A549 (cell line): ENCODE measurements at regions not wholly inside any gene's neighbourhood (a gene's known extent, or its start where the extent isn't known, plus 50 kb on each side); places are given as distances from the start of the nearest gene placed in this dataset.

ENCODE experiments used
- ATAC-seq, 2 experiments: fragments of 200-7000 bp in 1 of 2; fragments of >200 bp in 1 of 2; cut with Nextera tagmentation in 1 of 2; cut with Tn5 transposase in 1 of 2; 3 replicates each; pipeline versions ENCODE4 v1.8.0 to v1.9.1; 2018 to 2020; ENCODE audit warnings: mild to moderate bottlenecking in 1 of 2, moderate library complexity in 1 of 2
- CTCF ChIA-PET: fragments of 300-600 bp; sonication (Branson Sonifier 250); formaldehyde crosslinking; extraction: SDS; loops from one replicate; lab custom pipeline; 2021; ENCODE audit warnings: antibody characterized with exemption, inconsistent platforms; lab: Yijun Ruan, JAX
- POLR2A ChIA-PET: fragments of 350-600 bp; formaldehyde crosslinking; extraction: SDS; loops from one replicate; lab custom pipeline; 2021; ENCODE audit warnings: antibody characterized with exemption, inconsistent platforms; lab: Yijun Ruan, JAX
- DNase-seq, 2 experiments: peaks; one replicate each; pipeline versions ENCODE4 v3.0.0 to v3.0.0-alpha.2; 2011 to 2016; ENCODE audit warnings: low read depth in 1 of 2, low spot score in 1 of 2
- FAIRE-seq: peaks from 2 replicates; lab custom pipeline; 2011; peaks lifted over from hg19 to GRCh38; lab: Jason Lieb, UNC
- H3K27ac ChIP-seq, 2 experiments: fragments of >200 bp; sonication (Bioruptor Twin); formaldehyde crosslinking; 3 replicates each; pipeline ENCODE4 v1.5.1; 2016 to 2017
- H3K4me1 ChIP-seq: fragments of >200 bp; sonication (Bioruptor Twin); formaldehyde crosslinking; 3 replicates; pipeline ENCODE4 v1.6.1; 2016
- H3K4me2 ChIP-seq: fragments of >200 bp; sonication (Bioruptor Twin); formaldehyde crosslinking; 3 replicates; pipeline ENCODE4 v1.6.1; 2016
- H3K4me3 ChIP-seq: fragments of >200 bp; sonication (Bioruptor Twin); formaldehyde crosslinking; 3 replicates; pipeline ENCODE4 v1.5.1; 2016
- H3K9me3 ChIP-seq: fragments of >200 bp; sonication (Bioruptor Twin); formaldehyde crosslinking; 3 replicates; pipeline ENCODE4 v1.6.1; 2016
- CBX8 ChIP-seq: fragments of 200-600 bp; sonication (generic); IDR thresholded peaks from 2 replicates; pipeline ENCODE4 v1.6.1; 2016
- EHF ChIP-seq: fragments of 250-450 bp; sonication (Bioruptor Pico); IDR thresholded peaks from 2 replicates; pipeline ENCODE4 v1.5.0; 2020; ENCODE audit warnings: mild to moderate bottlenecking
- ESRRA ChIP-seq: fragments of 150-350 bp; IDR thresholded peaks from 2 replicates; pipeline ENCODE4 v1.6.1; 2014; ENCODE audit warnings: mild to moderate bottlenecking, low read length, borderline replicate concordance
- JUNB ChIP-seq: fragments of >200 bp; sonication (Bioruptor Twin); formaldehyde crosslinking; IDR thresholded peaks from 2 replicates; pipeline ENCODE4 v1.6.1; 2016
- KDM5A ChIP-seq: fragments of 200-600 bp; sonication (generic); IDR thresholded peaks from 2 replicates; pipeline ENCODE4 v1.6.1; 2016; ENCODE audit warnings: antibody characterized with exemption, mild to moderate bottlenecking
- MAFK ChIP-seq: fragments of 450-650 bp; IDR thresholded peaks from 2 replicates; pipeline ENCODE4 v1.6.1; 2014; ENCODE audit not compliant: partially characterized antibody
- MAZ ChIP-seq: fragments of 150-350 bp; IDR thresholded peaks from 2 replicates; pipeline ENCODE4 v1.6.1; 2014; ENCODE audit warnings: antibody characterized with exemption, low read depth, low read length, borderline replicate concordance
- RAD21 ChIP-seq, 2 experiments: fragments of >200 bp in 1 of 2; sonication (Bioruptor Twin) in 1 of 2; formaldehyde crosslinking in 1 of 2; IDR thresholded peaks in 1 of 2; conservative IDR thresholded peaks in 1 of 2; 2 replicates in 1 of 2; 3 replicates in 1 of 2; pipeline ENCODE4 v1.6.1; 2012 to 2018; ENCODE audit warnings: inconsistent platforms in 1 of 2
- SMC3 ChIP-seq: fragments of >200 bp; sonication (Bioruptor Twin); formaldehyde crosslinking; IDR thresholded peaks from 3 replicates; pipeline ENCODE4 v1.6.1; 2018; ENCODE audit warnings: inconsistent platforms
- TFCP2L1 ChIP-seq: fragments of 250-450 bp; sonication (Bioruptor Pico); IDR thresholded peaks from 2 replicates; pipeline ENCODE4 v1.5.0; 2021; ENCODE audit warnings: mild to moderate bottlenecking
- TP53 ChIP-seq: fragments of 250-450 bp; sonication (Bioruptor Pico); IDR thresholded peaks from 2 replicates; pipeline ENCODE4 v1.5.0; 2021; ENCODE audit warnings: mild to moderate bottlenecking, moderate library complexity
- ZNF302 ChIP-seq: fragments of 250-450 bp; sonication (Bioruptor Pico); IDR thresholded peaks from 2 replicates; pipeline ENCODE4 v1.9.0; 2021; ENCODE audit warnings: inconsistent platforms, mild to moderate bottlenecking, moderate library complexity
- WGBS: methylation state at CpG from one replicate; pipeline ENCODE4 v1.1.6; 2017; ENCODE audit errors: missing lambda C conversion rate; 5-methylcytosine and 5-hydroxymethylcytosine counted together
- TF ChIP-seq, protein P1 (sequence below): fragments of 450-650 bp; IDR thresholded peaks from 2 replicates; pipeline ENCODE4 v1.6.1; 2014; ENCODE audit warnings: antibody characterized with exemption
- TF ChIP-seq, protein P2 (sequence below): fragments of >200 bp; sonication (Bioruptor Twin); formaldehyde crosslinking; IDR thresholded peaks from 3 replicates; pipeline ENCODE4 v1.5.1; 2016
- TF ChIP-seq, protein P3 (sequence below): fragments of >200 bp; sonication (Bioruptor Twin); formaldehyde crosslinking; IDR thresholded peaks from 2 replicates; pipeline ENCODE4 v1.6.1; 2016
- TF ChIP-seq, protein P4 (sequence below): IDR thresholded peaks from 2 replicates; pipeline ENCODE4 v1.6.1; 2012
- TF ChIP-seq, protein P5 (sequence below): fragments of 250-450 bp; sonication (Bioruptor Pico); IDR thresholded peaks from 2 replicates; pipeline ENCODE4 v1.5.0; 2020; ENCODE audit warnings: low read depth, mild to moderate bottlenecking, moderate library complexity
- TF ChIP-seq, protein P6 (sequence below): IDR thresholded peaks from 2 replicates; pipeline ENCODE4 v1.6.1; 2012; ENCODE audit warnings: low read depth, borderline replicate concordance
- TF ChIP-seq, protein P7 (sequence below): fragments of 250-450 bp; sonication (Bioruptor Pico); IDR thresholded peaks from 2 replicates; pipeline ENCODE4 v1.5.0; 2021; ENCODE audit warnings: mild to moderate bottlenecking, moderate library complexity, borderline replicate concordance
- TF ChIP-seq, protein P8 (sequence below): fragments of 200-600 bp; sonication (generic); IDR thresholded peaks from 2 replicates; pipeline ENCODE4 v1.6.1; 2016; ENCODE audit warnings: antibody characterized with exemption, mild to moderate bottlenecking, moderate library complexity

DNA sequence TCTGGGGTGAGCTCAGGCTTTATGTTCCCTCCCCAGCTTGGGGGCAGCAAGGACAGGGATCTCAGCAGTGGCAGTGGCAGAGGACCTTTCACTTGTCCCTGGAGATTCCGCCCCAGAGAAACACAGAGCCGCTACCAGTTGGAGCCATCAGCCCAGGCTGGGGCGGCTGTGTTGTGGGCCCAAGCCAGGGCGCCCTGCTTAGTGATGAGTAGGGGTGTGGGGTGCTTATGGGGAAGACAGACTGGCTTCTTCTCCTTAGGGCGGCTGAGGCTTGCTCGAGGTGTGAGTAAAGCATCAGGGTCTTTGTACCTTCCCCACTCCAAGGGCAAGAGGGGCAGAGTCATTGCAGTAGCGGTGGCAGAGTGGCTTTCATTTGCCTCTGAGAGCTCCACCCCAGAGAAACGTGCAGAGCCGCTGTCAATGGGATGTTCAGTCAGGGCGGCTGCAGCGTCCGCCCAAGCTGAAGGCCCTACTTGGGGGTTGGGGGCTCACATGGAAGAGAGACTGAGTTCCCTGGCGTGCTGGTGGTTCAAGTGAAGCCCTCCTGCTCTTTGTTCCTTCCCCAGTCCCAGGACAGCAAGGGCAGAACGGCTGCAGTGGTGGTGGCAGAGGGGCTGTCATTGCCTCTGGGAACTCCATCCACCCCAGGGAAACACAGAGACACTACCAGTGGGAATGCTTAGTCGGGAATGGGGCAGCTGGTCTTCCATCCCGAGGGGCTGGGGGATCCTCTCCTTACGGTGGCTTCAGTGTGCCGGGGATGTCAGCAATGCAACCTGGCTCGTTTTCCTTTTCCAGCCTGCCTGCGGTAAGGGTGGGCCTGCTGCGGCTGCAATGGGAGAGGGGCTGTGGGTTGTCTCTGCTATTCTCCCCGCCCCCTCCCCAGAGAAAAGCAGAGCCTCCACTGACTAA, 2142.5 kb upstream of the TENM3 start:
- FAIRE-seq (no peak), DNase-seq (no peak), ATAC-seq (no peak)
- ChIA-PET POLR2A (no interaction called here), CTCF (interaction anchor here (0.5 kb wide), 1 partner anchor 19 kb away, joined by 3 read pairs; no protein-coding TSS in a partner anchor)
- Histone ChIP-seq H3K27ac (no peak overlapping the region), H3K4me3 (no peak overlapping the region), H3K4me1 (no peaks in the 10 kb centered on the region), H3K9me3 (no peaks in the 10 kb centered on the region), H3K4me2 (no peak overlapping the region)
- no CpG with 5 or more reads among the region's 22 CpGs for WGBS
- TF ChIP-seq CBX8 (no peak), ZNF302 (CRISPR knock-in tag) (no peak), ESRRA (no peak), TP53 (CRISPR knock-in tag) (no peak)
- TF ChIP-seq, protein P1, sequence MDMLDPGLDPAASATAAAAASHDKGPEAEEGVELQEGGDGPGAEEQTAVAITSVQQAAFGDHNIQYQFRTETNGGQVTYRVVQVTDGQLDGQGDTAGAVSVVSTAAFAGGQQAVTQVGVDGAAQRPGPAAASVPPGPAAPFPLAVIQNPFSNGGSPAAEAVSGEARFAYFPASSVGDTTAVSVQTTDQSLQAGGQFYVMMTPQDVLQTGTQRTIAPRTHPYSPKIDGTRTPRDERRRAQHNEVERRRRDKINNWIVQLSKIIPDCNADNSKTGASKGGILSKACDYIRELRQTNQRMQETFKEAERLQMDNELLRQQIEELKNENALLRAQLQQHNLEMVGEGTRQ: no peak
- TF ChIP-seq, protein P2, sequence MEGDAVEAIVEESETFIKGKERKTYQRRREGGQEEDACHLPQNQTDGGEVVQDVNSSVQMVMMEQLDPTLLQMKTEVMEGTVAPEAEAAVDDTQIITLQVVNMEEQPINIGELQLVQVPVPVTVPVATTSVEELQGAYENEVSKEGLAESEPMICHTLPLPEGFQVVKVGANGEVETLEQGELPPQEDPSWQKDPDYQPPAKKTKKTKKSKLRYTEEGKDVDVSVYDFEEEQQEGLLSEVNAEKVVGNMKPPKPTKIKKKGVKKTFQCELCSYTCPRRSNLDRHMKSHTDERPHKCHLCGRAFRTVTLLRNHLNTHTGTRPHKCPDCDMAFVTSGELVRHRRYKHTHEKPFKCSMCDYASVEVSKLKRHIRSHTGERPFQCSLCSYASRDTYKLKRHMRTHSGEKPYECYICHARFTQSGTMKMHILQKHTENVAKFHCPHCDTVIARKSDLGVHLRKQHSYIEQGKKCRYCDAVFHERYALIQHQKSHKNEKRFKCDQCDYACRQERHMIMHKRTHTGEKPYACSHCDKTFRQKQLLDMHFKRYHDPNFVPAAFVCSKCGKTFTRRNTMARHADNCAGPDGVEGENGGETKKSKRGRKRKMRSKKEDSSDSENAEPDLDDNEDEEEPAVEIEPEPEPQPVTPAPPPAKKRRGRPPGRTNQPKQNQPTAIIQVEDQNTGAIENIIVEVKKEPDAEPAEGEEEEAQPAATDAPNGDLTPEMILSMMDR: no peak

DNA sequence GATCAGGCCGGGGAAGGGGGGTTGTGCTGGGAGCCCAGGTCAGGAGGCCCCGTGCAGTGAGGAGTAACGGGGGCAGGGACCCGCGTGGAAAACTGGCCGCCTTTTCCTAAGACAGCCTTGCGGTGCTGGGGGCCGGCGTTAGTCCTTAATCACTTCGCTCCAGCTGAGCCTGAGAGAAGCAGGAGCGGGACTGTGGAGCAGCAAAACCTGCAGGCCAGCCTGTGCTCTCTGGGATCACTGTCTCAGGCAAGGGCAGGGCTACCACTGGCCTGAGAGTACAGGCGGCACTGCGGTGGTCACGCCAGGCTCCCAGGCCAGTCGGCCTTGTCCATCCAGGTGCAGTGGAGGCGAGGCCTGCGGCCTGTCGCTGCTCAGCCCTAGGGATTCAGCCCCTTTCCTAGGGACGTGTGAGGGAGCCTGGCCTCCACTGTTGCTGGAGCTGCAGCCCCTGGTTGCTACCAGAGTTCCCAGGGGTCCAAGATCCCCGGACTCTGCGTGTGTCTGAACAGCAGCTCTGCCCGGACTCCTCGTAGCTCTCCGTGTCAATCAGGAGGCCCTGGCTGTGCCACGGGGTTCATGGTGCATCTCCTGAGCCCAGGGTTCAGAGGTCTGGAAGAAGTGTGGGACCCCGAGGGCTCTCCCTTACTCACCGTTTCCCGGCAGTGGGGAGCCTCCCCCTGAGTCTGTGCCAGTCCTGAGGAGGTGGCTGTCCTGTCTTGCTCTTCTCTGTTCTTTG, 2141.7 kb upstream of the TENM3 start:
- 41% methylated on average over 10 of the region's 28 CpGs for WGBS
- POLR2A ChIA-PET: no interaction called here
- Histone ChIP-seq H3K9me3 (no peaks in the 10 kb centered on the region), H3K4me3 (no peak overlapping the region), H3K4me2 (no peak overlapping the region), H3K4me1 (no peaks in the 10 kb centered on the region), H3K27ac (no peak overlapping the region)
- DNase-seq: no peak
- FAIRE-seq: no peak
- no peak for ATAC-seq
- CTCF ChIA-PET: no interaction called here
- TF ChIP-seq TFCP2L1 (CRISPR knock-in tag) (no peak), CBX8 (no peak), EHF (CRISPR knock-in tag) (no peak), SMC3 (no peak), JUNB (no peak), MAFK (no peak), MAZ (no peak)
- TF ChIP-seq, protein P3, sequence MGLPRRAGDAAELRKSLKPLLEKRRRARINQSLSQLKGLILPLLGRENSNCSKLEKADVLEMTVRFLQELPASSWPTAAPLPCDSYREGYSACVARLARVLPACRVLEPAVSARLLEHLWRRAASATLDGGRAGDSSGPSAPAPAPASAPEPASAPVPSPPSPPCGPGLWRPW: no peak
- TF ChIP-seq, protein P4, sequence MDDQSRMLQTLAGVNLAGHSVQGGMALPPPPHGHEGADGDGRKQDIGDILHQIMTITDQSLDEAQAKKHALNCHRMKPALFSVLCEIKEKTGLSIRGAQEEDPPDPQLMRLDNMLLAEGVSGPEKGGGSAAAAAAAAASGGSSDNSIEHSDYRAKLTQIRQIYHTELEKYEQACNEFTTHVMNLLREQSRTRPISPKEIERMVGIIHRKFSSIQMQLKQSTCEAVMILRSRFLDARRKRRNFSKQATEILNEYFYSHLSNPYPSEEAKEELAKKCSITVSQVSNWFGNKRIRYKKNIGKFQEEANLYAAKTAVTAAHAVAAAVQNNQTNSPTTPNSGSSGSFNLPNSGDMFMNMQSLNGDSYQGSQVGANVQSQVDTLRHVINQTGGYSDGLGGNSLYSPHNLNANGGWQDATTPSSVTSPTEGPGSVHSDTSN: no peak

DNA sequence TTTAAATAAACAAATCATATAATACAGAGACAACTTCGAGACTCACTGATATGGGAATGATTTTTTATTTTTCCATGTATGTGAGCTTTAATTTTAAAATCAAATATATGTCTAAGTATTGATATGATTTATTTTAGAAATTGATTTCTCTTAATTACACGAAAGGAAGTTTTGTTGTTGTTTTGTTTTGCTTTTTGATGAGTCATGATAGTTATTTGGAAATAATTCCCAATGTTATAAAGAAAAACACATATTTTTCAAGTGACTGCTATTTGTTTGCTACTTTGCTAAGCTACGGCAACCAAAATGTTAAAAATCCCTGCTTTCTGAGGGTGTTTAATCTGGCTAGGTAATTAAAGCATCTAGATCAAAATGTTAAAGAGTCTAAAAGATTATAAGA, 2139.4 kb upstream of the TENM3 start:
- FAIRE-seq (no peak), DNase-seq (no peak)
- TF ChIP-seq, protein P5, sequence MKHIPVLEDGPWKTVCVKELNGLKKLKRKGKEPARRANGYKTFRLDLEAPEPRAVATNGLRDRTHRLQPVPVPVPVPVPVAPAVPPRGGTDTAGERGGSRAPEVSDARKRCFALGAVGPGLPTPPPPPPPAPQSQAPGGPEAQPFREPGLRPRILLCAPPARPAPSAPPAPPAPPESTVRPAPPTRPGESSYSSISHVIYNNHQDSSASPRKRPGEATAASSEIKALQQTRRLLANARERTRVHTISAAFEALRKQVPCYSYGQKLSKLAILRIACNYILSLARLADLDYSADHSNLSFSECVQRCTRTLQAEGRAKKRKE: no peak
- TF ChIP-seq, protein P6, sequence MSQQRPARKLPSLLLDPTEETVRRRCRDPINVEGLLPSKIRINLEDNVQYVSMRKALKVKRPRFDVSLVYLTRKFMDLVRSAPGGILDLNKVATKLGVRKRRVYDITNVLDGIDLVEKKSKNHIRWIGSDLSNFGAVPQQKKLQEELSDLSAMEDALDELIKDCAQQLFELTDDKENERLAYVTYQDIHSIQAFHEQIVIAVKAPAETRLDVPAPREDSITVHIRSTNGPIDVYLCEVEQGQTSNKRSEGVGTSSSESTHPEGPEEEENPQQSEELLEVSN: no peak
- TF ChIP-seq RAD21 (conservative IDR thresholded peaks at IDR 0.05 in 1 of 2, IDR thresholded peaks at IDR 0.05 in 1 of 2) (no peak), KDM5A (no peak)
- TF ChIP-seq, protein P7, sequence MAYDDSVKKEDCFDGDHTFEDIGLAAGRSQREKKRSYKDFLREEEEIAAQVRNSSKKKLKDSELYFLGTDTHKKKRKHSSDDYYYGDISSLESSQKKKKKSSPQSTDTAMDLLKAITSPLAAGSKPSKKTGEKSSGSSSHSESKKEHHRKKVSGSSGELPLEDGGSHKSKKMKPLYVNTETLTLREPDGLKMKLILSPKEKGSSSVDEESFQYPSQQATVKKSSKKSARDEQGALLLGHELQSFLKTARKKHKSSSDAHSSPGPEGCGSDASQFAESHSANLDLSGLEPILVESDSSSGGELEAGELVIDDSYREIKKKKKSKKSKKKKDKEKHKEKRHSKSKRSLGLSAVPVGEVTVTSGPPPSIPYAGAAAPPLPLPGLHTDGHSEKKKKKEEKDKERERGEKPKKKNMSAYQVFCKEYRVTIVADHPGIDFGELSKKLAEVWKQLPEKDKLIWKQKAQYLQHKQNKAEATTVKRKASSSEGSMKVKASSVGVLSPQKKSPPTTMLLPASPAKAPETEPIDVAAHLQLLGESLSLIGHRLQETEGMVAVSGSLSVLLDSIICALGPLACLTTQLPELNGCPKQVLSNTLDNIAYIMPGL (CRISPR knock-in tag): no peak
- TF ChIP-seq, protein P8, sequence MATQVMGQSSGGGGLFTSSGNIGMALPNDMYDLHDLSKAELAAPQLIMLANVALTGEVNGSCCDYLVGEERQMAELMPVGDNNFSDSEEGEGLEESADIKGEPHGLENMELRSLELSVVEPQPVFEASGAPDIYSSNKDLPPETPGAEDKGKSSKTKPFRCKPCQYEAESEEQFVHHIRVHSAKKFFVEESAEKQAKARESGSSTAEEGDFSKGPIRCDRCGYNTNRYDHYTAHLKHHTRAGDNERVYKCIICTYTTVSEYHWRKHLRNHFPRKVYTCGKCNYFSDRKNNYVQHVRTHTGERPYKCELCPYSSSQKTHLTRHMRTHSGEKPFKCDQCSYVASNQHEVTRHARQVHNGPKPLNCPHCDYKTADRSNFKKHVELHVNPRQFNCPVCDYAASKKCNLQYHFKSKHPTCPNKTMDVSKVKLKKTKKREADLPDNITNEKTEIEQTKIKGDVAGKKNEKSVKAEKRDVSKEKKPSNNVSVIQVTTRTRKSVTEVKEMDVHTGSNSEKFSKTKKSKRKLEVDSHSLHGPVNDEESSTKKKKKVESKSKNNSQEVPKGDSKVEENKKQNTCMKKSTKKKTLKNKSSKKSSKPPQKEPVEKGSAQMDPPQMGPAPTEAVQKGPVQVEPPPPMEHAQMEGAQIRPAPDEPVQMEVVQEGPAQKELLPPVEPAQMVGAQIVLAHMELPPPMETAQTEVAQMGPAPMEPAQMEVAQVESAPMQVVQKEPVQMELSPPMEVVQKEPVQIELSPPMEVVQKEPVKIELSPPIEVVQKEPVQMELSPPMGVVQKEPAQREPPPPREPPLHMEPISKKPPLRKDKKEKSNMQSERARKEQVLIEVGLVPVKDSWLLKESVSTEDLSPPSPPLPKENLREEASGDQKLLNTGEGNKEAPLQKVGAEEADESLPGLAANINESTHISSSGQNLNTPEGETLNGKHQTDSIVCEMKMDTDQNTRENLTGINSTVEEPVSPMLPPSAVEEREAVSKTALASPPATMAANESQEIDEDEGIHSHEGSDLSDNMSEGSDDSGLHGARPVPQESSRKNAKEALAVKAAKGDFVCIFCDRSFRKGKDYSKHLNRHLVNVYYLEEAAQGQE: no peak

More for the DNA sequence above, 2139.4 kb upstream of the TENM3 start:
- Histone ChIP-seq H3K4me2 (no peak overlapping the region), H3K9me3 (no peaks in the 10 kb centered on the region), H3K4me3 (no peak overlapping the region), H3K4me1 (no peaks in the 10 kb centered on the region), H3K27ac (no peak overlapping the region)
- ChIA-PET POLR2A (no interaction called here), CTCF (no interaction called here)
- WGBS: 26% methylated on average over 3 of the region's 3 CpGs
- ATAC-seq: no peak
